ENCODE measurements at regions not wholly inside any gene's neighbourhood (a gene's known extent, or its start where the extent isn't known, plus 50 kb on each side); places are given as distances from the start of the nearest gene placed in this dataset.

DNA sequence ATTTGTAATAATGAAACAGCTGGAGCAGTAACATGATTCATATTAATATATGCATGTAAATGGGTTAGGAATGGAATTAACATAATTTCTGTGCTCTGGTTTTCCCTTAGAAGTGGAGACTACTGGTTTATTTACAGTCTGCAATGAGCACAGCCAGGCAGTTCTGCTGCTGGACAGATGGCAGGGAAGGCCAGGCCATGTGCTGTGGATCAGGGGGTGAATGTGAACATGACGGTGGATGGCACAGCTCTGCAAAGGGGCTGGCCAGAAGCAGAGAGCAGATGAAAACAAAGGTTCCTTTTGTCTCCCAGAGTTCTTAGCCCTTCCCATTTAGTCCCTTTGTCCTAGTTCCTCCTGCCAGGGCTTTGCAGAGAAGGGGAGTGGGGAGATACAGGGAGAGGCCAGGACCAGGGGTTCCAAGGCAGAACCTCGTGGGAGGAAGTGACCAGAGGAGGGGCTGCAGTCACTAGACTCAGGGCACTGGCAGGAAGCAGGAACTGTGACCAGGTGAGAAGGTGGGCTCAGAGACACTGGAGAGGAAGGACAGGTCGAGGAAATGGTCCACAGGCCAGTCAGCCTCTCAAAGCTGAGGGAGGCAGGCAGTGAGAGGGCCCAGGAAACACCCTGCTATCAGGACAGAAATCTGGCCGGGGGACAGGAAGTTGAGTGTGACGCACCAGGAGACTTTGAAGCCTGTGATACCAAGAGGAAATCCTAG, 112.9 kb upstream of the ATP8B1 start:
- no peak for DNase-seq (ENCODE audit: low read depth)

DNA sequence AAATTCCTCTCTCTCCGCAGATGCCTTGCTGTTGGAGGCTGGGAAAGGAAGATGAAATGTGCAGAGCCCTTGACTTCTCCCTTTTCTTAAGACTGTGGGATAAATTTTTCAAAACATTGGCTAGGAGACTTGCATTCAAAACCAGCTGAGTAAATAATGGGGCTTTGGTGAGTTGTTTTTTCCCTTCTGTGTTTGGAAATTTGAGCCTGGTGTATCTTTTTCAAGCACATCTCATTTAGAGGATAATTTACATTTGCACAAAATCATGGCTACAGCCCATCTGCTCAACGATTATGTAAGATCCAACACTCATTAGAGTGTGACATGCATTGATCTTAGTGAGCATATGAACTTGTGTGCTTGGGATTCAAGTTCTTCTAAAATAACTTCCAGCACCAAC, 112.1 kb upstream of the ATP8B1 start:
- DNase-seq (ENCODE audit: low read depth): no peak

DNA sequence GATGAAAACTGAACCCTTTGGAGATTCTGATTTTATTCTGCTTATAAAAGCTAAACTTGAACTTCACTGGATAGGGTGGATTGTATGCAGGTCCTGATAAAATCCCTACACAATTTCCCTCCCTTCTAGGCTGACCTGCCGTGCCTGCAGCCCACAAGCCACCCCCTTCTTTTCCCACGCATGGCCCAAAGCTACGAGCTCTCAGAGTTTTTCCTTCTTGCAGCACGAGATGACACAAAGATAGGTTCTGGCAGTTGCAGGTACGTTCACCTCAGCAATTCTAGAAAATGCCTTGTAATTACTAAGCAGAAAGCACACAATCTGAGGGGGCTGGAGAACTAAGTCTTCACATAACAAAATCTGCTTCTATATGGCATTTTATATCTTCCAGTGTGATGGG, 110.6 kb upstream of the ATP8B1 start:
- DNase-seq (ENCODE audit: low read depth): no peak

DNA sequence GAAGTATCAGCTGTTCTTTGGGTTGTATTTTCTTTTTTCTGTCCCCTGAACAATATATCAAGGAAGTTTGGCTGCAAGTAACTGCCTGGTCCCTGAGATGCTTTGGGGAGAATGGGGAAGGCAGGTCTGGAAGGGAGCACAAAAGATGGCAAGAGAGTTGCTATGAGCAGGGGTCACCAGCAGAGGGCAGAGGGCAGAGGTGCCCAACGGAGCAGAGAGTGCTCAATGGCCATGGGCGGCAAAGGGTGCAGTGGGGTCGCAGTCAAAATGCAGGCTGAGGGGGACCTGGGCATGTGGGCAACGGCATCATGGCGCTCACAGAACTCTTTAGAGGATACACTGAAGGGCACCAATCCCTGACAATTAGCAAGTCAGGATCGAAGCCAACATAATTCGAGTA, 107.7 kb upstream of the ATP8B1 start:
- no peak for DNase-seq (ENCODE audit: low read depth)

DNA sequence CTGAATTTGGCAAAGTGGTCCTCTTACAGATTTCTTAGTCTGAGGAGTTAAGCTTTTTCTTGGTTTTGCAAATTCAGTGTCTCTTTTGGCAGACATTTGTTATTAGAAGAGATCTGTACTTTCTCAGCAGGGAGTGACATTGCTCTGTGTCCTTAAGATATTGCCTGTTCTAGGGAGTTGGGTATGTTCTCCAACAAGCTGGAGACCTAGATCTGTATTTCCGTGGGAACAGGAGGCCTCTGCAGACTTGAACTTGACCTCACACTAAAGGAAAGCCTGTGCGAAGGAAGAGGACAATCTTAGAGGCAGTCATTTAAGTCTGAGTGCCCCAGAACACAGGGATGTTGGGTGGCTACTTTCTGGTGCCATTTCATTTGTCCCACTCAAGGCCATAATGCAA, 107.0 kb upstream of the ATP8B1 start:
- no peak for DNase-seq (ENCODE audit: low read depth)

DNA sequence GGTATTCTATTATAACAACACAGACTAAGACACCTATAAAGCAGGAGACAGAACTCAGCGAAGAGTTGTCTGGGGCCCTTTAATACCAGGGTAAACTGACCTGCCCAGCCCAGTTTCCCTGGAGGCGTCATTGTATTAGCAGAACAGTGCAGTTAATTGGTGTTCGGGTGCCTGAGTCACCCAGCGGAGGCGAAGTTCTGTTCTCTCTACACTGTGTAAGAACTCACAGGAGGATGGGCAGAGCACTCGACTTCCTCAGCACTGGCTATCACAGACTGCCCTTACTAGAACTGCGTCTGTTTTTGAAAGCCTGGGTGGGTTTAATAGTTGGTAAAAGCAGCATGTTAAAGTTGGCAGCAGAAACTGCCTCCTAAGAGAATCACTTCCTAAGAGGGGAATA, 106.5 kb upstream of the ATP8B1 start:
- no peak for DNase-seq (ENCODE audit: low read depth)

DNA sequence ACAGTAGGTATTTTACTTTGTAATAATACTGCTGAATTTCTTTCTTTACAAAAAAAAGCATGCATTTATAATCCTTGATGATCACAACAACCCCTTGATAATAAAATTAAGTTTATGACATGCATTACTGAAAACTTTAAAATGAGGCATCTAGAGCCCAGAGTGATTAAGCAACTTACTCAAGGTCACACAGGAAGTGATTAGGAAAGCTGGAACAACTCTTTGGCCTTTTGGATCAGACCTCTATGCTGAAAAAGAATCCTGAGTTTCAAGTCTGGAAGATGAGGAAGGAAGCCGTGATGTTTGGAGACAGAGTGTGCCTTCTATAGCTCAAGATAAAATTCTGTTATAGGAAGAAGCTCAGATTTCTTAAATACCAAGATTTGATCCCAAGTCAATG, 105.0 kb upstream of the ATP8B1 start:
- DNase-seq (ENCODE audit: low read depth): no peak

DNA sequence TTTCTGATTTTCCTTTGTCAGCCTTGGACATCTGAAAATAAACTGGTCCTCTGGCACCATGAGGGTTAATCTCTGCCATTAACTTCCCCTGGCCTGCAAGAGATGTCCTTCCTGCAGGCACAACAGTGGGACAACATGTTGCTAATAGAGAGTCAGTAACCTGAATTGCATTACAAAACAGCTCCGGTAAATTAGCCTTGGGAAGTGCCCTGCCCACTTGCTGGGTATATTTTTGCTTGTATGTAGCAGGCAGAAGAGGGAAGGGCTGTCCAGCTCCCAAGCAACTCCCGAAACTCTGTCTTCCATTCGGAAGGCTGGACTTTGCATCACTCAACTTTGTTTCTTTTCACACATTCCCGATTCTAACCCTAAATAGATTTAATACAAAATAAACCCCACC, 104.4 kb upstream of the ATP8B1 start:
- DNase-seq (ENCODE audit: low read depth): no peak

DNA sequence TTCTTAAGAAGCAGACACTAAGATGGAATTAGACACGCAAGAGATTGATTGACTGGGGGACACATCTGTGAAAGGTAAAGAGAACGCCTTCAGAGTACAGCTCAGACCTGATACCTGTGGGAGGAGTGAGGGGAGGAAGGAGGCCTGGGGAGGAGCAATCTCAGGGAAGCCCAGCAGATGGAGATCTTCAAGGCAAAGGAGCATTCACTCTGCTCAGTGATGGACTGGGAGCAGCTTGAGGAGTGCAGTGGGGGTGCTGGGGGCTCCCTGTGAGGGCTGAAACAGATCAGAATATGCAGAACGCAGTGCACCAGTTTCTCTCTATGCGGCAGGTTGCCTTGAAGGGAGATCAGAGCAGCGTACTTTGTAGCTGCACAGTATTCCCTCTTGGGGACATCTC, 103.7 kb upstream of the ATP8B1 start:
- DNase-seq (ENCODE audit: low read depth): no peak

DNA sequence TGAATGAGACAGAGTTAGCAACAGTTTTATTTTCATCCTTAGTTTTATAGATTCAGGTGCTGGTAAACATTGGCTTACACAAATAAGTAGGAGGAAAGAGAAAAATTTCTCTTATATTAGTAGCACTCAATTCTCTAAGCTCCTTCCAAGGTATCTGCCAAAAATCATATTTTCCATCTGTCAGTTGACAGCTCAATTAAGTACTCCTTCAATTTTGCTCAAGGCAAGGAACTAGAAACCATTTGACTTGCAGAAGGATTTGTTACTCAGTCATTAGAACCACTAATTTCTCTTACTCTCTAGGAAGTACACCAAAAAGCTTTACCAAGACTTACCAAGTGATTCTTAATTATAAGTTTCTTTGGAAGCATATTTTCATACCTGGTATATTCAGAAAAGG, 101.4 kb upstream of the ATP8B1 start:
- no peak for DNase-seq (ENCODE audit: low read depth)

DNA sequence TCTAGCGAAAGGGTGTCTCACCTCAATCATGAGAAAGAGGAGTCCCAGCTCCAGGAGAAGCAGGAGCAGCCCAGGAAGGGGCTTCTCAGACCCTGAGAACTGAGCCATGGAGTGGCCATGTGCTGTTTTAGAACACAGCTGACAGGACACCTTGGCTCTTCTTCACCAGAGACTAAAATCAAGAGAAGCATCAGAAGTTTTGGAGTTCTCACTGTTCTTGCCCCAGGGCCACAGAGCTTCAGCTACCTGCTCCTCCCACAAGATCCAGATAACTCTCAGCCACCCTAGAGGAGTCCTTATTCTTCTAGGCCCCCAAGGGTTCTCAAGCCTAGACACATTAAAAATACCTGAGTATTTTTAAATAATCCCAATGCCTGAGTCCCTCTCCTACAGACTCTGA, 99.6 kb upstream of the ATP8B1 start:
- no peak for DNase-seq (ENCODE audit: low read depth)

DNA sequence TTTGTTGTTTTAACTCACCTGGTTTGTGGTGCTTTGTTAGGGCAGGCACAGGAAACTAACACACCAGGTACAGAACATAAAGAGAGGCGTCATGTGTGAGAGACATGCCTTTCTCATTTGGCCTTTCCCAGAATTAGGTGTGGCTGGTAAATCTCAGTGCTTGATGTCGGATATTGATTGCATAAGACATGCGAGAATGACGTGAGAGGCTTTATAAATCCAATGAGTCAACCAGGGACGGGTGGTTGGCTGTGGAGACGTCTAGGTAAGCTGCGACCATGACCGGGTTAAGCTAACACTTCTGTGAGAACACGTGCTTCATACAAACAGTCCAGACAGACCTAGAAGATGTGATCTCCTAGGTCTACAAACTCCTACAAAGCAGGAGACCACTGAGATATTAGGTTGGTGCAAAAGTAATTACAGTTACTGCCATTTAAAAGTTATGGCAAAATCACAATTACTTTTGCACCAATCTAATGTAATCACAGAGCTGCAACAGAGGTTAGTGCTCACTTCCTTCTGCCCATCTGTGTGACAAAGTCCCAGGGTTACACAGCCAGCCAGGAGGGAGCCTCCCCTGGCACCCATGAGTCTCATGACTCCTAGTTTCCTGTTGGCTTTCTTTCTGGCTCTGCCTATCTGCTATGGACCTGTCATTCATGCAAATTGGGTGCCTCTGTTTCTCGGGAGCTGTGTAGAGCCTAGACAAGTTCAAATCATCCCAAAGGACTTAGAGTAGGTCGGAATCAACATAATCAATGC, 98.9 kb upstream of the ATP8B1 start:
- no peak for DNase-seq (ENCODE audit: low read depth)

DNA sequence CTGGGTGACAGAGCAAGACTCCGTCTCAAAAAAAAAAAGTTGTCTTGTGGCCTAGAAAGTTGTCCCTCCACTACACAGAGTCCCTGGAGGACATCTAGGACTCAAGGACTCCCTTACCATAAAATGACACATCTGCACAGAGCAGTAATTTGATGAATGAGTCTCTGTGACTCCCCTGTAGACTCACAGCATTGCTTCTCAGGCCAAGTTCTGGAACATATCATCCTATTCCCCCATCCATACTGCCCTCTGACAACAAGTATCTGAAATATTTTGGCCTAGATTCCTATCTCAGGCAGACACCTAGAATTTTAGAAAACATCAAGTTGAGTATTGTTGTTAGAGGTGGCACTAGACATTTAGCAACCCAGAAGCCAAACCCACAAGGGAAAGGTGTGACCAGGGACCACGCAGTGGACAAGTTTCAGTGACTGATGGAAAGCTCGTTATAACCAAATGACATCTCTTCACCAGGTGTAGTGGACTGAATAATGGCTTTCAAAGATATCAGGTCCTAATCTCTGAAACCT, 97.9 kb upstream of the ATP8B1 start:
- DNase-seq (ENCODE audit: low read depth): no peak

DNA sequence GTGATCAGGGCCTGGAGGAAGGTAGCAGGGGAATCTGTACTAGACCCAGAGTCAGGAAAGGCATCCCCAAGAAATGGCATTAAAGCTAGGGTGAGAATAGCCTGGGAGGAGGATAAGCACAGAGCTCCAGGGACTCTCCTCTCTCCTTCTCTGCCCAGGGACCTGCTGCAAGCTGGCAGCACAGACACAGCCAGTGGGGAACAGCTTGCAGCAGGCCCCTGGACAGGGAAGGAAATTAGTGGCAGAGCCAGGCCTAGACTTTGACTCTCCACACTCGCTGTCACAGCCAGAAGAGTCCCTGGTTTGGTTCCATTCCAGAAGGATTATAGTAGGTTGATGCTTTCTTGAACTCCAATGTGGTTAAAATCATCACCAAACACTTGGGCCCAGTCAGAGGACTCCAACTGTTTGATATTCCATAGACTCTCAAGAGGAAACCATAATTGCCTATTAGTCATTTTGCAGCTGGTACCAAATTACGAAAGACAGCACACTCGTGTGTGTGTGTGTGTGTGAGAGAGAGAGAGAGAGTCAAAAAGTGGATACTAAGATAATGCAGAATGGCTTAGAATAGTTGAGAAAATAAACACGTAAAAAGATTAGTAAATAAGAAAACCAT, 95.5 kb upstream of the ATP8B1 start:
- DNase-seq (ENCODE audit: low read depth): no peak

DNA sequence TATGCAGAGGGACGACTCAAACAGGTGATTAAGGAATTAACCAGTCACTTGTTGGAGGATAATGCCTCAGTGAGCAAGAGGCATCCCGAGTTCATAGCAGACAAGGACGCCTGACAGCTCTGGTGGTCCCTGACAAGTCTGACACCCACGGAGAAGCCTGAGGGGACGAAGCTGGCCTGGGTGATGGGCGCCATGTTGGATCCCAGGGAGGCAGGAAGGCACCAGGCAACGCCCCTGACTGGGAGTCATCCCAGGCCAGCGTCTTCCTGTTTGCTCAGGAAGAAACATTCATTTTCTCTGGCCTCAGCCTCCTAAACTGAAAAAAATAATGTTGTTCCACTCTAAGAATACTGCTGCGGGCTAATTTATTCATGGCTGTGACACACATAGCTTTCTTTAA, 92.1 kb upstream of the ATP8B1 start:
- DNase-seq (ENCODE audit: low read depth): no peak

DNA sequence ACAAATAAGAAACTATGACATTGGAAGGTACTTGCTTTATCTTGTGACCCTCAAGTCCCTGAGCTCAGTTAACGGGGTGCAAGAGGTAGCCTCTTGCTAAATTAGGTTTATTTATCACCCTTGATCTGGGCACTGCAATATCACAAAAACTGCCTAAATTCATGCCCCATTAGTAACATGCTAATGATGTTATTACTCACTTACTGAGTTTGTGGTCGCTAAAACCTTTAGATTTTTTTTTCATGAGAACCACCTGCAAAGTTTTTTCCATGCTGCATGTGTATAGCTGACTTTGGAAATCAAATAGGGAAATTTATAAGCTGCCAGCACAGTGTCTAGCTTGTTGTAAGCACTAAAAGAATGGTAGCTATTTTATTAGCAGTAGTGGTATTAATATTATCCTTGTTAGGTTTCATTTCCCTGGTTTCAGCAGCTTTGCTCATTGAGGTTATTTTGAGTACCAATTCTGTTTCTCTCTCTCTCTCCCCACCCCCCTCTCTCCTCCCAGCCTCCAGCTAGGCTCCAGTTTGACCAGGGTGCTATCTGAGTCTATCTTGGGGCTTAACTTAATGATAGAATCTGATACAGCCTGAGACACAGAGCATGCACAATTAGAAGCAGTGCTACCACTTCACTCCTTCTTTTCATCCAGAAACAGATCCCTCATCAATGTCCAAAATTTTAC, 88.7 kb upstream of the ATP8B1 start:
- no peak for DNase-seq (ENCODE audit: low read depth)

DNA sequence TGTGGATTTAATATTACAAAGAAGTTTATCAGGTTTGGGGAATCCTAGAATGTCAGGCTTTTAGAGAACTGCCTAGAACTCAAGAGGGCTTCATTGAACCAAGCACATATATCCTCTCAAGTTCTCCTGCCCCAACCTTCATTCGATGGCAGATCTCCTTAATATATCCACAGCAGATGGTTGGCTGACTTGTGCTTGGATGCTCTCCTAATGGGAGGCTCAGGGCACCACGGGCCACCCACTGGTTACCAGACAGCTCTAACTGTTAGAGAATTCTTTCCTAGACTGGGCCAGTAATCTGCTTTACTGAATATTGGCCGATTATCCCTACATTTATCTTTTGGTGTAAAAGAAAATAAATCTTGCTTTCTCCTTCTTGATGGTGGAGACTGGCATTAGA, 87.2 kb upstream of the ATP8B1 start:
- DNase-seq (ENCODE audit: low read depth): no peak

DNA sequence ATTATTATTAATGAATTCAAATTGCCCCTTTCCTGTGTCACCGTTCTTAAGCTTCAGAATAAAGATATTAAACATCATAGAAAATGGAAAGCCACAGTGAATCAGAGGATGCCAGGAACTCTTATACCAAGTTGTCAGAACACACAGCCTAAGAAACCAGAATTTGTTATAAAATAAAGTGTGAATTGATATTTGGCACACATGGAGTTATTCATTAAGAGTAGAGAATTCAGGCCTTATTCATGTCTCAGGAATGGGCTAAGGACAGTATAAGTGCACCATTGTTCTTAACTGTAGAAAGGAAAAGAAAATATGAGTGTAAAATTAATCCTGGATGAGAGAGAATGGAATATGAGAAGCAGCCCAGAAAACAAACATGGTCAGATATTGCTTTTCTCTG, 86.7 kb upstream of the ATP8B1 start:
- no peak for DNase-seq (ENCODE audit: low read depth)

DNA sequence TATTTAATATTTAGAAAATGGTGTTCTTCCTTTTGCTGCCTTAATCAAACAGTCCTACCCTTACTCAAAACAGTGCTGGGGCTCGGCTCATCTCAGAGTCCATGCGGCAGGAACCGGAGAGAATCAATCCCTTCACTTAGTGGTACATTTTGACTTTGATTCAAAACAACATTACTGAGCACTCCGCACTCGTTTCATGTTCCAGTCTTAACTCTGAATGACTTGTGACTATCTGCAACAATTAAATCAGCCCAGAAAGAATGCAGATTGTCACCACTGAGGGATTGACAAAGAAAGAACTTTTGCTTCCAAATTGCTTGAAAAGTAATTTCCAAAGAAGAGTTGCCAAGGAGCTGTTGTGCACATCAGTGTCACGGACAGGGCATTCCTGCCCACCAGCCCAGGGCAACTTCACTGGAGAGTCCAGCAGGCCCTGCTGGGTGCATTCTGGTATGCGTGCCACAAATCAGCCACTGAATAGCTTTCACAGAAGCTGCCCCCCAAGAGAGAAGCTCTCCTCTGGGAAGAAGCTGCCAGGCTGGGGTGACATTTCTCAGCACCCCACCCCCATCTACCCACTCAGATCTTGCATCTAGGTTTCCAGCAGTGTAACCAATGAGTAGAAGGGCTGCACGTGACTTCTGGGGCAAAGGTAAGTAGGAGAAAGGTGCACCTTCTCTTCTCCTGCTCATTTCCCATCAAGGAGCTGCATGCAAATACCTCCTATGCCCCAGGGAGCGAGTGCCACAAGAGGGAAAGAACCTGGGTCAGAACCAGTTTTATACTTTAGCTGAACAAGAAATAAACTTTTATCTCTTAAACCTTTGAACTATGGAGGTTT, 84.6 kb upstream of the ATP8B1 start:
- DNase-seq (ENCODE audit: low read depth): no peak

DNA sequence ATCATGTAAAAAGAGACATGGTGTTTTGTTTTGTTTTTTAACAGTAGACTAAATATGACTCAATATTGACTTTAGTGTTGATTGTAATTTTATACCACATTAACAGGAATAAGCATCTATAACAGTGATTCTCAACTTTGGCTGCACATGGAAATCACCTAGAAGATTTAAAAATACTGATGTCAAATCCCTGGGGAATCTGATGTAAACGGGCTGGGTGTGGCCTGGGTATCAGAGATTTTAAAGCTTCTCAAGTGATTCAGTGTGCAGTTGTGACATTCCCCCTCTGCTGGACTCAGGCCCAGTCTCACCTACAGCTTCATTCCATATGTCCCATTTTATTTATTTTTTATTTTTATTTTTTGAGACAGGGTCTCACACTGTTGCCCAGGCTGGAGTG, 82.8 kb upstream of the ATP8B1 start:
- DNase-seq (ENCODE audit: low read depth): no peak

DNA sequence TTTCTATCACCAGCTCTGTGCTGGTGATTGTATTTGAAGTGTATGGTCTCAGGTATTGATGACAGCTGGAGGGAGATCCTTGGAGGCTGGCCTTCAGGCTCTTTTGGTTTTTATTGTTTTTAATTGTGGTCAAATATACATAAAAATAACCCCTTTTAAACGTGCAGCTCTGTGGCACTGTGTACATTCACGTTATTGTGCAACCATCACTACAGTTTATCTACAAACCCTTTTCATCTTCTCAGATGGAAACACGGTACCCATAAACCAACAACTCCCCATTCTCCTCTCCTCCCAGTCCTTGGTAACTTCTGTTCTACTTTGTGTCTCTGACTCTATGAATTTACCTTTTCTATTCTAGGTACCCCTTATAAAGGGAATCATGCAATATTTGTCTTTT, 79.3 kb upstream of the ATP8B1 start:
- DNase-seq (ENCODE audit: low read depth): no peak
